DMS79 (cell line): ENCODE measurements at regions not wholly inside any gene's neighbourhood (a gene's known extent, or its start where the extent isn't known, plus 50 kb on each side); places are given as distances from the start of the nearest gene placed in this dataset.
"Not testable (repeated sequence)": the region's sequence is repeated elsewhere in the genome, so short reads cannot be mapped to it uniquely, and the experiment has no call there.

Source experiments
- DNase-seq: peaks from one replicate; lab custom pipeline; 2025; lab: John Stamatoyannopoulos, UW

GRCh38 chrX:1778817-1779216 is 164.0 kb downstream of the ASMT start:
- no peak for DNase-seq

GRCh38 chrX:1779626-1780025 is 164.8 kb downstream of the ASMT start:
- DNase-seq, result no peak

- DNase-seq, result no peak
Measured at GRCh38 chrX:1781766-1782165, 166.9 kb downstream of the ASMT start.

DNA sequence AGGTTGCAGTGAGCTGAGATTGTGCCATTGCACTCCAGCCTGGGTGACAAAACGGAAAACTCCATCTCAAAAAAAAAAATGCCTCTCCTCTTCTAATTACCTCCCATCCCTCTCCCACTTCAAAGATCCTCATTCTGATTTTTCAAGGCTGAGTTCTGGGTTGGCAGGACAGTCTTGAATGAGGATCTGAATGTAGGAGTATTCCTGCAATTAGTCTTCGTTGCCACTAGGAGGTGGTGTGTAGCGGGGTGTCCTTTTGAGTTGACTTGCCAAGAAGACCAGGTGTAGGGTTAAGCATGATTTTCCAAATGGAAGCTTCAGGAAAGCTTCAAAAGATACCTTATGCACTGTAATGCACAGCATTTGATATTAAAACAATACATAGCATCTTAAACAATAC is 169.9 kb downstream of the ASMT start:
- no peak for DNase-seq

DNA sequence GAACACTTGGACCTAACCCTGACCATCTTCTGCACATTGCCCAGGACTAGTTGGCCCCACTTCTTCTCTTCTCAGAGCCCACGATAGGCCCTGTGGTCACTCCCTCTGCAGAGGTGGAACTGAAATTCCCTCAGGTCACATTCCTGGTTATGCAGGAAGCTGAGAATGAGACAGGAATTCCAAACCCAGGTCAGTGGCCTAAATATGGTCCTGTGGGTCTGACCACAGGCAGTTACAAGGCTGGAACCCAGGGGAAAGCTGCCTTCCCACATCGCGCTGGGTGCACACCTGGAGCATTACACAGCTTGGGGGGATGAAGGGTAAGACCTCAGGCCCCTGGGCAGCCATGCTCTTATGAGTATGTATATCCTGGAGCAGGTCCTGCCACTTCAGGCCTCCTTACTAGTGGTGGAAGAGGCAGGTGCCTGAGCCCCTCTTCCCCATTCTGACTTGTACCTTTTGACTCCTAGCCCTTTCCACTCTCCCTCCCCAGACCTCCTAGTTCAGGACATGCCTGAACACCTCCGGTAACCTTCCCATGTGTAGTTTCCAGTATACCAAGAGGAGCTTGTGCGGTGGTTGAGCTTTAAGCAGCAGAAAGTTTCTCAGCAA is 173.5 kb downstream of the ASMT start:
- DNase-seq, result no peak

DNA sequence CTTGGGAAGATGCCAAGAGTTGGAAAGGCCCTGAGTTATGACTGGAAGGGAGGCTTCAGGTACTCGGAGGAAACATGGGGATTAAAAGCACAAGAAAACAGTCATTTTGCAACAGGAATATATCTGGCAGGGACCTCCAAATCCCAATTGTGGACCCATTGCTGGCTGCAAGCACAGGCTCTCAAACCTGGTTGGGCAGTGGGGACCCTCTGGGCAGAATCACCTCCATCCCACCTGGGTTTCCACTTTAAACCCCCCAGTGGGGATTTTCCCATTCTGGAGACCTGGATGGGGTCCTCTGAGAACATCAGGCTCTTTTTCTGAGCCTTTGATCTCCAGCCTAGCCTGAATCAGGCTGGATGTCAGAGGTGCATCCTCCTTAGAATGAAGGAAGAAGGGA is 177.8 kb downstream of the ASMT start:
- no peak for DNase-seq

GRCh38 chrX:1794586-1794985 is 179.7 kb downstream of the ASMT start:
- no peak for DNase-seq

GRCh38 chrX:1802912-1803311 is 188.1 kb downstream of the ASMT start:
- no peak for DNase-seq

DNA sequence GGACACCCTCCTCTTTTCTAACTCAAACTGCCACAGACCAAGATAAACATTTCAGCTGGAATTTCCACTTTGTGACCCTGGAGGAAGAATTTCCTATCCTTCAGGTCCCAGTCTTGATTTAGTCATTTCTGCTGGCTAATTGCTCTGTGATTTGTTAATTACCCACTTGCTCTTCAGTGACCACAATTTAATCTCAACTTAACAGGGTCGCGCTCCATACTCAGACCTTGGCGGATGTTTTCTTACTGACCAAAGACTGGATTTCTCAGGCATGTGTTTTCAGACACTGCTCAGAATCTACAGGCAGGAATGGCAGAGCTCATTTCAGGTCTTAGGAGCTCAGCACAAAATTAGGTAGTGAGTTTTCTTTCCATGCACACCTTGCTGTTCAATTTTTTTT is 188.9 kb downstream of the ASMT start:
- DNase-seq, result no peak

- no peak for DNase-seq
Measured at GRCh38 chrX:1807301-1807731, 192.5 kb downstream of the ASMT start.

DNA sequence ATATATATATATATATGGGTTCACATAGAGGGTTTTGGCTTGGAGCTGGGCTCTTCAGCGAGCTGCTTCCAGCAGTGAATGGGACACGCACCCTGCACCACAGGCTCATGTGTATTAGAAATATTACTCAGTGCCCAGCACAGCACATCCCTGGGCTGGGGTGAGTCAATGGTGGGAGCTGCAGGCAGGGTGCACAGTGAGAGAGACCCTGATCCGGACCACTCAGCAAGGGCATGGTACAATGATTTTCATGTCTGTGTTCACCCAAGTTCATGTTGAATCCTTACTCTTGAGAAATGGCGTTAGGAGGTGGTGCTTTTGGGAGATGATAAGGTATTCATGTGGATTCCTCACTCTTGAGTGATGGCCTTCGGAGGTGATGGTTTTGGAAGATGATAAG is 194.7 kb downstream of the ASMT start:
- no peak for DNase-seq

- DNase-seq, result no peak
Measured at GRCh38 chrX:1813809-1814208, 198.9 kb downstream of the ASMT start.

- DNase-seq, result no peak
Measured at GRCh38 chrX:1815456-1816175, 200.8 kb downstream of the ASMT start.

DNA sequence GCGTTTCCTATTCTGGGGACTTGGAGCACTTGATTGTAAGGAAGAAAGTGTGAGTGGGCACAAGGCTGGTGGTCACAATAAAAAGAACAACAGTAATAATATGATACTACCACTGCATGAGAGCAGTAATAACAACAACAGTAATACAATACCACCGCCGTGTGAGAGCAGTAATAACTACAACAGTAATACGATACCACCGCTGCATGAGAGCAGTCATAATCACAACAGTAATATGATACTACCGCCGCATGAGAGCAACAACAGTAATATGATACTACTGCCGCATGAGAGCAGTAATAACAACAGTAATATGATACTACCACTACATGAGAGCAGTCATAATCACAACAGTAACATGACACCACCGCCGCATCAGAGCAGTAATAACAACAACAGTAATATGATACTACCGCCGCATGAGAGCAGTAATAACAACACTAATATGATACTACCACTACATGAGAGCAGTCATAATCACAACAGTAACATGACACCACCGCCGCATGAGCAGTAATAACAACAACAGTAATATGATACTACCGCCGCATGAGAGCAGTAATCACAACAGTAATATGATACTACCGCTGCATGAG is 201.6 kb downstream of the ASMT start:
- DNase-seq, result not testable (repeated sequence)

GRCh38 chrX:1821846-1822245 is 207.0 kb downstream of the ASMT start:
- no peak for DNase-seq

DNA sequence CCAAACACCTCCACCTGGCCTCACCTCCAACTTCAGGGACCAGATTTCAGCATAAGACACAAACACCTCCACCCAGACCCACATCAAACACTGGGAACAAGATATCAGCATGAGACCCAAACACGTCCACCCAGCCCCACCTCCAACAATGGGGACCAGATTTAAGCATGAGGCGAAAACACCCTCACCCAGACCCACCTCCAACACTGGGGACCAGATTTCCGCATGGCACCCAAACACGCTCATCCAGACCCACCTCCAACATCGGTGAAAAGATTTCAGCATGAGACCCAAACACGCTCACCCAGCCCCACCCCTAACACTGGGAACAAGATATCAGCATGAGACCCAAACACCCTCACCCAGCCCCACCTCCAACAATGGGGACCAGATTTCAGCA is 210.0 kb downstream of the ASMT start:
- no peak for DNase-seq

GRCh38 chrX:1833656-1834360 is 218.9 kb downstream of the ASMT start:
- no peak for DNase-seq

DNA sequence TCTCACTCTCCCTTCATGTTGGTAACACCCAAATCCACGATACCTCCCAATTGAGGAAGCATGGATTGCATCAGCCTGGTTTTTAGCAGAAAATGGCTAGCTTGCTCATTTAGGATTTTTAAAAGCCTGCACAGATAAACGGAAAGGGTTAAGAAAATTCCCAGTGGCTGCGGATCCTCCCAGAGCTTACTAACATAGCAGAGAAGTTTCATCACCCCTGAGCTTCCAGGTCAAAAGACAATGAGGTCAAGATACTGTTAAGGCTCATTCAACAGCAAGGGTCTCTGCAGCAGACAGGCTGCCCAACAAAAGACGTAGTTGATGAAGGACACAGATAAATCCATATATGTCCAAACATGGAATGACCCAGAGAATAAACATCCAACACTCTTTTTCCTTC is 220.2 kb downstream of the ASMT start:
- no peak for DNase-seq

- no peak for DNase-seq
Measured at GRCh38 chrX:1836683-1837082, 221.8 kb downstream of the ASMT start.

DNA sequence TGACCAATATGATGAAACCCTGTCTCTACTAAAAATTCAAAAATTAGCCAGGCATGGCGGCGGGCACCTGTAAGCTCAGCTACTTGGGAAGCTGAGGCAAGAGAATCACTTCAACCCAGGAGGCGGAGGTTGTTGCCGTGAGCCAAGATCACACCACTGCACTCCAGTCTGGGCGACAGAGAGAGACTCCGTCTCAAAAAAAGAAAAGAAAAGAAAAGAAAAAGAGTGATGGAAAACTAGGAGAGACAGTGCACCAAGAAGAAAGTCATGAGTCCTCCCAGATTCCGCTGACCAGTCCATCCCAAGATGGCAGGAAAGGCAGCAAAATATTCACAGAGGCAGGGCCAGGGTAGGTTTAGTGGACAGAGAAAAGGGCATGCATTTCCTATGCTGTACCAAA is 226.9 kb downstream of the ASMT start:
- DNase-seq, result no peak

GRCh38 chrX:1847000-1847399 is 232.1 kb downstream of the ASMT start:
- not testable (repeated sequence) for DNase-seq

DNA sequence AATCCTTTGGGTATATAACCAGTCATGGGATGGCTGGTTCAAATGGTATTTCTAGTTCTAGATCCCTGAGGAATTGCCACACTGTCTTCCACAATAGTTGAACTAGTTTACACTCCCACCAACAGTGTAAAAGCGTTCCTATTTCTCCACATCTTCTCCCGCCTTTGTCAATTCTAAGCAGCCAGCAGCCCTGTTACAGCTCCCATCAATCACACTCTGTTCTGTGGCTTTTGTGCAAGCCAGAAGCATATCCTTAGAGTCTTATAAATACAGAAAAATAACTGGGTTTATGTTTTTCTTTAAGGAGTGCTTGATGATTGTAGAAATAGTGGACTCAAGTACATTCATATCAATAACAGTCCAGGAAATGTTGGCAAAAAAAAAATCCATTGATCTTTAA is 232.9 kb downstream of the ASMT start:
- DNase-seq, result not testable (repeated sequence)

GRCh38 chrX:1851527-1851926 is 236.7 kb downstream of the ASMT start:
- no peak for DNase-seq
